ENCODE measurements at regions not wholly inside any gene's neighbourhood (a gene's known extent, or its start where the extent isn't known, plus 50 kb on each side); places are given as distances from the start of the nearest gene placed in this dataset.
"Not testable (repeated sequence)": the region's sequence is repeated elsewhere in the genome, so short reads cannot be mapped to it uniquely, and the experiment has no call there.

- no peaks in the 10 kb centered on the region for H3K9me3 ChIP-seq (ENCODE audit: control insufficient read depth in 5 of 5, low read length in 5 of 5)
- H3K36me3 ChIP-seq (ENCODE audit: control insufficient read depth in 5 of 5, insufficient read depth in 5 of 5, low read length in 5 of 5): no peaks in the 10 kb centered on the region
- no peak overlapping the region for H3K27ac ChIP-seq (ENCODE audit: low read depth, low read length)
- H3K27me3 ChIP-seq (ENCODE audit: control insufficient read depth in 5 of 5, insufficient read depth in 4 of 5, low read length in 5 of 5): peaks cover 0 to 13% (median 12%) of the 10 kb centered on the region in 5 donors
- H3K4me1 ChIP-seq (ENCODE audit: control insufficient read depth in 5 of 5, insufficient read depth in 5 of 5, low read length in 5 of 5): no peaks in the 10 kb centered on the region
- H3K9ac ChIP-seq (ENCODE audit: low read length in 5 of 5): no peak overlapping the region
- no peak overlapping the region for H3K4me3 ChIP-seq (ENCODE audit: low read depth in 1 of 5, low read length in 5 of 5)
These were observed 120.6 kb upstream of the MYCN start for GRCh38 chr2:15819562-15820256.

- H3K9ac ChIP-seq (ENCODE audit: low read length in 5 of 5): no peak overlapping the region
- no peak overlapping the region for H3K27ac ChIP-seq (ENCODE audit: low read depth, low read length)
These were observed 120.1 kb upstream of the MYCN start for GRCh38 chr2:15820257-15820566.

GRCh38 chr2:15820927-15821326, 119.4 kb upstream of the MYCN start:
- no peak overlapping the region for H3K27ac ChIP-seq (ENCODE audit: low read depth, low read length)
- H3K27me3 ChIP-seq (ENCODE audit: control insufficient read depth in 5 of 5, insufficient read depth in 4 of 5, low read length in 5 of 5): peaks cover 0 to 17% (median 12%) of the 10 kb centered on the region in 5 donors
- no peak overlapping the region for H3K9ac ChIP-seq (ENCODE audit: low read length in 5 of 5)
- H3K4me1 ChIP-seq (ENCODE audit: control insufficient read depth in 5 of 5, insufficient read depth in 5 of 5, low read length in 5 of 5): no peaks in the 10 kb centered on the region
- no peaks in the 10 kb centered on the region for H3K9me3 ChIP-seq (ENCODE audit: control insufficient read depth in 5 of 5, low read length in 5 of 5)
- H3K4me3 ChIP-seq (ENCODE audit: low read depth in 1 of 5, low read length in 5 of 5): no peak overlapping the region
- no peaks in the 10 kb centered on the region for H3K36me3 ChIP-seq (ENCODE audit: control insufficient read depth in 5 of 5, insufficient read depth in 5 of 5, low read length in 5 of 5)

More at GRCh38 chr2:15820257-15820566, 120.1 kb upstream of the MYCN start:
- Histone ChIP-seq H3K9me3 (ENCODE audit: control insufficient read depth in 5 of 5, low read length in 5 of 5) (no peaks in the 10 kb centered on the region), H3K4me3 (ENCODE audit: low read depth in 1 of 5, low read length in 5 of 5) (no peak overlapping the region), H3K4me1 (ENCODE audit: control insufficient read depth in 5 of 5, insufficient read depth in 5 of 5, low read length in 5 of 5) (no peaks in the 10 kb centered on the region), H3K27me3 (ENCODE audit: control insufficient read depth in 5 of 5, insufficient read depth in 4 of 5, low read length in 5 of 5) (peaks cover 0 to 13% (median 12%) of the 10 kb centered on the region in 5 donors), H3K36me3 (ENCODE audit: control insufficient read depth in 5 of 5, insufficient read depth in 5 of 5, low read length in 5 of 5) (no peaks in the 10 kb centered on the region)

GRCh38 chr2:15822151-15823044, 118.0 kb upstream of the MYCN start:
- no peak overlapping the region for H3K9ac ChIP-seq (ENCODE audit: low read length in 5 of 5)
- no peak overlapping the region for H3K4me3 ChIP-seq (ENCODE audit: low read depth in 1 of 5, low read length in 5 of 5)
- peaks cover 0 to 4% (median 0%) of the 10 kb centered on the region in 5 donors for H3K4me1 ChIP-seq (ENCODE audit: control insufficient read depth in 5 of 5, insufficient read depth in 5 of 5, low read length in 5 of 5)
- H3K27ac ChIP-seq (ENCODE audit: low read depth, low read length): no peak overlapping the region
- H3K36me3 ChIP-seq (ENCODE audit: control insufficient read depth in 5 of 5, insufficient read depth in 5 of 5, low read length in 5 of 5): no peaks in the 10 kb centered on the region
- H3K27me3 ChIP-seq (ENCODE audit: control insufficient read depth in 5 of 5, insufficient read depth in 4 of 5, low read length in 5 of 5): peaks cover 4 to 18% (median 13%) of the 10 kb centered on the region in 5 donors
- H3K9me3 ChIP-seq (ENCODE audit: control insufficient read depth in 5 of 5, low read length in 5 of 5): no peaks in the 10 kb centered on the region

- H3K27me3 ChIP-seq (ENCODE audit: control insufficient read depth in 5 of 5, insufficient read depth in 4 of 5, low read length in 5 of 5): peaks cover 4 to 10% (median 5%) of the 10 kb centered on the region in 5 donors
- H3K4me1 ChIP-seq (ENCODE audit: control insufficient read depth in 5 of 5, insufficient read depth in 5 of 5, low read length in 5 of 5): peaks cover 0 to 4% (median 0%) of the 10 kb centered on the region in 5 donors
- no peaks in the 10 kb centered on the region for H3K36me3 ChIP-seq (ENCODE audit: control insufficient read depth in 5 of 5, insufficient read depth in 5 of 5, low read length in 5 of 5)
- H3K9me3 ChIP-seq (ENCODE audit: control insufficient read depth in 5 of 5, low read length in 5 of 5): no peaks in the 10 kb centered on the region
- no peak overlapping the region for H3K4me3 ChIP-seq (ENCODE audit: low read depth in 1 of 5, low read length in 5 of 5)
- no peak overlapping the region for H3K27ac ChIP-seq (ENCODE audit: low read depth, low read length)
- H3K9ac ChIP-seq (ENCODE audit: low read length in 5 of 5): no peak overlapping the region
These were observed 116.6 kb upstream of the MYCN start for GRCh38 chr2:15823459-15824396.

GRCh38 chr2:15824467-15824866, 115.9 kb upstream of the MYCN start:
- H3K4me1 ChIP-seq (ENCODE audit: control insufficient read depth in 5 of 5, insufficient read depth in 5 of 5, low read length in 5 of 5); H3K9ac ChIP-seq (ENCODE audit: low read length in 5 of 5); H3K27me3 ChIP-seq (ENCODE audit: control insufficient read depth in 5 of 5, insufficient read depth in 4 of 5, low read length in 5 of 5); H3K4me3 ChIP-seq (ENCODE audit: low read depth in 1 of 5, low read length in 5 of 5); H3K9me3 ChIP-seq (ENCODE audit: control insufficient read depth in 5 of 5, low read length in 5 of 5); H3K36me3 ChIP-seq (ENCODE audit: control insufficient read depth in 5 of 5, insufficient read depth in 5 of 5, low read length in 5 of 5); H3K27ac ChIP-seq (ENCODE audit: low read depth, low read length): not testable (repeated sequence)

GRCh38 chr2:15825276-15825980, 114.9 kb upstream of the MYCN start:
- Histone ChIP-seq H3K36me3 (ENCODE audit: control insufficient read depth in 5 of 5, insufficient read depth in 5 of 5, low read length in 5 of 5) (no peaks in the 10 kb centered on the region), H3K4me1 (ENCODE audit: control insufficient read depth in 5 of 5, insufficient read depth in 5 of 5, low read length in 5 of 5) (peaks cover 0 to 4% (median 0%) of the 10 kb centered on the region in 5 donors)

GRCh38 chr2:15826273-15826717, 114.1 kb upstream of the MYCN start:
- Histone ChIP-seq H3K27me3 (ENCODE audit: control insufficient read depth in 5 of 5, insufficient read depth in 4 of 5, low read length in 5 of 5) (peaks cover 3 to 5% (median 5%) of the 10 kb centered on the region in 5 donors), H3K9me3 (ENCODE audit: control insufficient read depth in 5 of 5, low read length in 5 of 5) (no peaks in the 10 kb centered on the region), H3K9ac (ENCODE audit: low read length in 5 of 5) (no peak overlapping the region), H3K4me3 (ENCODE audit: low read depth in 1 of 5, low read length in 5 of 5) (no peak overlapping the region), H3K4me1 (ENCODE audit: control insufficient read depth in 5 of 5, insufficient read depth in 5 of 5, low read length in 5 of 5) (peaks cover 0 to 4% (median 0%) of the 10 kb centered on the region in 5 donors), H3K27ac (ENCODE audit: low read depth, low read length) (no peak overlapping the region), H3K36me3 (ENCODE audit: control insufficient read depth in 5 of 5, insufficient read depth in 5 of 5, low read length in 5 of 5) (no peaks in the 10 kb centered on the region)

More at GRCh38 chr2:15825276-15825980, 114.9 kb upstream of the MYCN start:
- no peak overlapping the region for H3K4me3 ChIP-seq (ENCODE audit: low read depth in 1 of 5, low read length in 5 of 5)
- peaks cover 3 to 5% (median 5%) of the 10 kb centered on the region in 5 donors for H3K27me3 ChIP-seq (ENCODE audit: control insufficient read depth in 5 of 5, insufficient read depth in 4 of 5, low read length in 5 of 5)
- no peak overlapping the region for H3K27ac ChIP-seq (ENCODE audit: low read depth, low read length)
- H3K9ac ChIP-seq (ENCODE audit: low read length in 5 of 5): no peak overlapping the region
- H3K9me3 ChIP-seq (ENCODE audit: control insufficient read depth in 5 of 5, low read length in 5 of 5): no peaks in the 10 kb centered on the region

GRCh38 chr2:15827001-15827400, 113.3 kb upstream of the MYCN start:
- H3K9ac ChIP-seq (ENCODE audit: low read length in 5 of 5): no peak overlapping the region
- H3K36me3 ChIP-seq (ENCODE audit: control insufficient read depth in 5 of 5, insufficient read depth in 5 of 5, low read length in 5 of 5): no peaks in the 10 kb centered on the region
- H3K27ac ChIP-seq (ENCODE audit: low read depth, low read length): no peak overlapping the region
- H3K4me3 ChIP-seq (ENCODE audit: low read depth in 1 of 5, low read length in 5 of 5): no peak overlapping the region
- H3K27me3 ChIP-seq (ENCODE audit: control insufficient read depth in 5 of 5, insufficient read depth in 4 of 5, low read length in 5 of 5): peaks cover 3 to 5% (median 5%) of the 10 kb centered on the region in 5 donors
- H3K4me1 ChIP-seq (ENCODE audit: control insufficient read depth in 5 of 5, insufficient read depth in 5 of 5, low read length in 5 of 5): peaks cover 0 to 4% (median 0%) of the 10 kb centered on the region in 5 donors
- H3K9me3 ChIP-seq (ENCODE audit: control insufficient read depth in 5 of 5, low read length in 5 of 5): no peaks in the 10 kb centered on the region

All from subcutaneous abdominal adipose tissue (tissue), 5 donors.